C4-2B (cell line): ENCODE measurements at regions not wholly inside any gene's neighbourhood (a gene's known extent, or its start where the extent isn't known, plus 50 kb on each side); places are given as distances from the start of the nearest gene placed in this dataset.

Source experiments
- ZFX ChIP-seq: fragments of 450-650 bp; IDR thresholded peaks from 2 replicates; pipeline ENCODE4 v1.6.1; 2017
- TF ChIP-seq, protein P1 (sequence below): fragments of 450-650 bp; conservative IDR thresholded peaks from 2 replicates; pipeline ENCODE4 v1.5.1; 2017; ENCODE audit warnings: mild to moderate bottlenecking

DNA sequence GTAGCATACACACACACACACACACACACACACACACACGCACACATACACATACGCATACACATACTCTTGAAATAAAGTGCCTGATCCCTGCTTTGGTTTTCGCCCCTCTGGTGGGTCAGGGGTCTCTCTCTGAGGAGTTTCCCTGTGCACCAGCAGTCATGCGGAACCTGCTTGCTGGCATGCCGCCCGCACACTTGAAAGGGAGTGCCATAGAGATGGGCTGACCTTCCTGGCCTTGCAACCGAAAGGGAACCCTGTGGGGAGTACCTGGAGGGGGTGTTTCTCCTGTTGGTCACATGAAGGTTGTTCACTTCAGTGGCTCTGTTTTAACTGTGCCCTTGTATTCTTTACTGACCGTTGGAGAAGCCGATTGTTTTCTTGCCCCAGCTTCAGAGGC is 752.3 kb downstream of the NR2F2 start:
- TF ChIP-seq, protein P1, sequence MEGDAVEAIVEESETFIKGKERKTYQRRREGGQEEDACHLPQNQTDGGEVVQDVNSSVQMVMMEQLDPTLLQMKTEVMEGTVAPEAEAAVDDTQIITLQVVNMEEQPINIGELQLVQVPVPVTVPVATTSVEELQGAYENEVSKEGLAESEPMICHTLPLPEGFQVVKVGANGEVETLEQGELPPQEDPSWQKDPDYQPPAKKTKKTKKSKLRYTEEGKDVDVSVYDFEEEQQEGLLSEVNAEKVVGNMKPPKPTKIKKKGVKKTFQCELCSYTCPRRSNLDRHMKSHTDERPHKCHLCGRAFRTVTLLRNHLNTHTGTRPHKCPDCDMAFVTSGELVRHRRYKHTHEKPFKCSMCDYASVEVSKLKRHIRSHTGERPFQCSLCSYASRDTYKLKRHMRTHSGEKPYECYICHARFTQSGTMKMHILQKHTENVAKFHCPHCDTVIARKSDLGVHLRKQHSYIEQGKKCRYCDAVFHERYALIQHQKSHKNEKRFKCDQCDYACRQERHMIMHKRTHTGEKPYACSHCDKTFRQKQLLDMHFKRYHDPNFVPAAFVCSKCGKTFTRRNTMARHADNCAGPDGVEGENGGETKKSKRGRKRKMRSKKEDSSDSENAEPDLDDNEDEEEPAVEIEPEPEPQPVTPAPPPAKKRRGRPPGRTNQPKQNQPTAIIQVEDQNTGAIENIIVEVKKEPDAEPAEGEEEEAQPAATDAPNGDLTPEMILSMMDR: no peak
- no peak for TF ChIP-seq ZFX
